Thoracic aorta (tissue), 2 donors: ENCODE measurements at regions not wholly inside any gene's neighbourhood (a gene's known extent, or its start where the extent isn't known, plus 50 kb on each side); places are given as distances from the start of the nearest gene placed in this dataset.

ENCODE experiments used
- ATAC-seq: fragments of 150-250 bp; one replicate; pipeline ENCODE4 v1.8.0; 2017; ENCODE audit warnings: low read depth; ENCODE audit not compliant: insufficient number of reproducible peaks, low FRiP score
- DNase-seq: peaks from one replicate; pipeline ENCODE4 v3.0.0-alpha.2; 2020; ENCODE audit warnings: low spot score
- H3K27ac ChIP-seq, 2 donors: fragments of 200-600 bp; sonication (generic); 1 replicate in 1 of 2; 2 replicates in 1 of 2; pipeline ENCODE4 v1.5.1; 2016; ENCODE audit warnings: mild to moderate bottlenecking in 2 of 2, moderate library complexity in 2 of 2
- H3K27me3 ChIP-seq: fragments of 200-600 bp; sonication (generic); replicated peaks from 2 replicates; pipeline ENCODE4 v1.6.0; 2016; ENCODE audit warnings: mild to moderate bottlenecking; ENCODE audit not compliant: insufficient read depth
- H3K36me3 ChIP-seq: fragments of 200-600 bp; sonication (generic); one replicate; pipeline ENCODE4 v1.5.1; 2016
- H3K4me1 ChIP-seq, 2 donors: fragments of 200-600 bp; sonication (generic); 1 replicate in 1 of 2; 2 replicates in 1 of 2; pipeline versions ENCODE4 v1.5.1 to v1.6.0; 2016; ENCODE audit warnings: low read depth in 2 of 2, mild to moderate bottlenecking in 1 of 2; ENCODE audit not compliant: control insufficient read depth in 1 of 2
- H3K4me3 ChIP-seq: fragments of 200-600 bp; sonication (generic); 2 replicates; pipeline ENCODE4 v1.5.1; 2016; ENCODE audit warnings: mild to moderate bottlenecking
- H3K9me3 ChIP-seq: fragments of 200-600 bp; sonication (generic); 2 replicates; pipeline ENCODE4 v1.5.1; 2016
- CTCF ChIP-seq: fragments of 200-600 bp; sonication (generic); IDR thresholded peaks from one replicate; pipeline ENCODE4 v1.5.1; 2019; ENCODE audit warnings: antibody characterized with exemption

GRCh38 chr7:84821671-84822534 lies 365.0 kb downstream of the SEMA3D start:
- H3K9me3 ChIP-seq = no peaks in the 10 kb centered on the region
- no peak overlapping the region for H3K4me3 ChIP-seq
- no peaks in the 10 kb centered on the region for H3K27me3 ChIP-seq
- no peak for ATAC-seq
- H3K27ac ChIP-seq = no peak overlapping the region
- peaks cover 3 to 12% of the 10 kb centered on the region in 2 donors for H3K4me1 ChIP-seq
- TF ChIP-seq CTCF = no peak
- DNase-seq = no peak
- no peaks in the 10 kb centered on the region for H3K36me3 ChIP-seq

- no peak for TF ChIP-seq CTCF
- H3K27ac ChIP-seq = no peak overlapping the region
- peaks cover 3 to 12% of the 10 kb centered on the region in 2 donors for H3K4me1 ChIP-seq
- H3K9me3 ChIP-seq = no peaks in the 10 kb centered on the region
- no peak overlapping the region for H3K4me3 ChIP-seq
- ATAC-seq (no peak), DNase-seq (no peak)
- H3K36me3 ChIP-seq = no peaks in the 10 kb centered on the region
- H3K27me3 ChIP-seq = no peaks in the 10 kb centered on the region
Observed at GRCh38 chr7:84820481-84820880, 366.4 kb downstream of the SEMA3D start.

- TF ChIP-seq CTCF = no peak
- no peak overlapping the region for H3K4me3 ChIP-seq
- no peaks in the 10 kb centered on the region for H3K9me3 ChIP-seq
- no peak overlapping the region for H3K27ac ChIP-seq
- no peaks in the 10 kb centered on the region for H3K36me3 ChIP-seq
- H3K27me3 ChIP-seq = no peaks in the 10 kb centered on the region
- DNase-seq = no peak
- H3K4me1 ChIP-seq = peaks cover 4 to 20% of the 10 kb centered on the region in 2 donors
- ATAC-seq = no peak
Observed at GRCh38 chr7:84817016-84817415, 369.8 kb downstream of the SEMA3D start.

- no peak for ATAC-seq
- TF ChIP-seq CTCF = no peak
- Histone ChIP-seq H3K27me3 (no peaks in the 10 kb centered on the region), H3K9me3 (no peaks in the 10 kb centered on the region), H3K4me1 (peaks cover 15 to 33% of the 10 kb centered on the region in 2 donors), H3K4me3 (no peak overlapping the region), H3K36me3 (no peaks in the 10 kb centered on the region), H3K27ac (no peak overlapping the region)
- DNase-seq = no peak
Observed at GRCh38 chr7:84813376-84813775, 373.5 kb downstream of the SEMA3D start.

- H3K4me3 ChIP-seq = peak overlapping the region; percentile 24
- no peaks in the 10 kb centered on the region for H3K9me3 ChIP-seq
- ATAC-seq (no peak), DNase-seq (no peak)
- no peaks in the 10 kb centered on the region for H3K27me3 ChIP-seq
- no peaks in the 10 kb centered on the region for H3K36me3 ChIP-seq
- TF ChIP-seq CTCF = no peak
- peak overlapping the region; percentile 31 to 66 for H3K27ac ChIP-seq
- H3K4me1 ChIP-seq = peaks cover 15 to 33% of the 10 kb centered on the region in 2 donors
Observed at GRCh38 chr7:84812021-84812420, 374.8 kb downstream of the SEMA3D start.
